Peyer's patch (tissue), 4 donors: ENCODE measurements at regions not wholly inside any gene's neighbourhood (a gene's known extent, or its start where the extent isn't known, plus 50 kb on each side); places are given as distances from the start of the nearest gene placed in this dataset.

Experiments used
- CTCF ChIP-seq, 6 experiments: fragments of 450-650 bp in 4 of 6; fragments of 200-600 bp in 2 of 6; sonication (generic) in 1 of 6; IDR thresholded peaks; one replicate each; pipeline ENCODE4 v1.5.1; 2017 to 2019; ENCODE audit warnings: antibody characterized with exemption in 6 of 6, mild to moderate bottlenecking in 3 of 6, moderate library complexity in 1 of 6
- POLR2A ChIP-seq, 2 donors: fragments of 450-650 bp; IDR thresholded peaks; one replicate each; pipeline ENCODE4 v1.5.1; 2017; ENCODE audit warnings: antibody characterized with exemption in 2 of 2, mild to moderate bottlenecking in 2 of 2, moderate library complexity in 2 of 2

GRCh38 chr4:15294832-15295231 is 133.0 kb upstream of the C1QTNF7 start:
- TF ChIP-seq CTCF (IDR thresholded peaks at IDR 0.05) = no peak
- TF ChIP-seq POLR2A (IDR thresholded peaks at IDR 0.05) = no peak
